Bronchial epithelial cell (primary cell): ENCODE measurements at regions not wholly inside any gene's neighbourhood (a gene's known extent, or its start where the extent isn't known, plus 50 kb on each side); places are given as distances from the start of the nearest gene placed in this dataset.

ENCODE experiments used
- DNase-seq: peaks from one replicate; pipeline ENCODE4 v3.0.0-alpha.2; 2010; ENCODE audit warnings: low read depth
- FAIRE-seq: peaks from 2 replicates; lab custom pipeline; 2011; peaks lifted over from hg19 to GRCh38; lab: Jason Lieb, UNC
- H3K27me3 ChIP-seq: 2 replicates; pipeline ENCODE4 v1.5.1; 2011; ENCODE audit warnings: low read length; ENCODE audit not compliant: control insufficient read depth, insufficient read depth
- H3K36me3 ChIP-seq: 2 replicates; pipeline ENCODE4 v1.5.1; 2011; ENCODE audit warnings: low read length; ENCODE audit not compliant: control insufficient read depth, insufficient read depth
- H3K4me3 ChIP-seq: 2 replicates; pipeline ENCODE4 v1.5.1; 2011; ENCODE audit warnings: mild to moderate bottlenecking, low read depth, low read length, control low read depth
- TF ChIP-seq, protein P1 (sequence below): IDR thresholded peaks from 2 replicates; pipeline ENCODE4 v1.5.1; 2011; ENCODE audit warnings: mild to moderate bottlenecking, moderate library complexity, low read length, control low read depth, inconsistent platforms; ENCODE audit not compliant: insufficient read depth, severe bottlenecking

DNA sequence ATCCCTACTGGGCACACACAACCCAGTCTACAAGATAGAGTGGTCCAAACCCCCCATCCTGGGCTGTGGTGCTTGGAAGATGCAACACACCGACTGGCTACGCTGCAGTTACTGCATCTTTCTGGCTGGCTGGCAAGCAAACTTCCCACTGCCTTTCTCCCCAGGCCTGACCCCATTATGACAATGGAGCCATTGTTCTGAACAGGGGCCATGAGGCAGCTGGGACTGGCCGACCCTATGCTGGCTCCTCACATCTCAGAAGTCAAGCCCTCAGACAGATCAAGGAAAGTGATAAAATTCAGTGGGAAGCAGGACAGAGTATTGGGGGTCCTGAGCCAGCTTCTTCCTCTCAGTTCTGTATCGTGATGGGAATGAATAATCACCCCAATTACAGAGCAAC is 364.1 kb upstream of the ASIC2 start:
- no peak for DNase-seq
- H3K36me3 ChIP-seq = no peaks in the 10 kb centered on the region
- H3K27me3 ChIP-seq = no peaks in the 10 kb centered on the region
- no peak overlapping the region for H3K4me3 ChIP-seq
- TF ChIP-seq, protein P1, sequence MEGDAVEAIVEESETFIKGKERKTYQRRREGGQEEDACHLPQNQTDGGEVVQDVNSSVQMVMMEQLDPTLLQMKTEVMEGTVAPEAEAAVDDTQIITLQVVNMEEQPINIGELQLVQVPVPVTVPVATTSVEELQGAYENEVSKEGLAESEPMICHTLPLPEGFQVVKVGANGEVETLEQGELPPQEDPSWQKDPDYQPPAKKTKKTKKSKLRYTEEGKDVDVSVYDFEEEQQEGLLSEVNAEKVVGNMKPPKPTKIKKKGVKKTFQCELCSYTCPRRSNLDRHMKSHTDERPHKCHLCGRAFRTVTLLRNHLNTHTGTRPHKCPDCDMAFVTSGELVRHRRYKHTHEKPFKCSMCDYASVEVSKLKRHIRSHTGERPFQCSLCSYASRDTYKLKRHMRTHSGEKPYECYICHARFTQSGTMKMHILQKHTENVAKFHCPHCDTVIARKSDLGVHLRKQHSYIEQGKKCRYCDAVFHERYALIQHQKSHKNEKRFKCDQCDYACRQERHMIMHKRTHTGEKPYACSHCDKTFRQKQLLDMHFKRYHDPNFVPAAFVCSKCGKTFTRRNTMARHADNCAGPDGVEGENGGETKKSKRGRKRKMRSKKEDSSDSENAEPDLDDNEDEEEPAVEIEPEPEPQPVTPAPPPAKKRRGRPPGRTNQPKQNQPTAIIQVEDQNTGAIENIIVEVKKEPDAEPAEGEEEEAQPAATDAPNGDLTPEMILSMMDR = no peak
- FAIRE-seq = no peak

DNA sequence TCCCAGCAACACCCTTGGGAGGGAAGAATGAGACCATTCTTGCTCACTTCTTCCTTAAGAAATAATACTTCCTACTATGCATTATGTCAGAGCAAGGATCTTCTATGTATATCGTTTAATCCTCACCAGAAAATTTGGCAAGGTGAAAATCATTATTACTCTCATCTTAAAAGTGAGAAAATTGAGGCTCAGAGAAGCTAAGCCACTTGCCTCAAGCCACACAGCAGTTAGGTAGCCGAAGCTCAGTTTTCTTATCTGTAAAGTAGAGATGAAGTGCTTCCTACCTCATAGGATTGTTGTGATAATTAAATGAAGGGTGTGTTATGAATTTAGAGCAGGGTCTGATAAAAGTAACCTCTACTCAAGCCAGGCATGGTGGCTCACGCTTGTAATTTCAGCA is 368.9 kb upstream of the ASIC2 start:
- FAIRE-seq = no peak
- H3K27me3 ChIP-seq = no peaks in the 10 kb centered on the region
- H3K4me3 ChIP-seq = no peak overlapping the region
- DNase-seq = no peak
- no peaks in the 10 kb centered on the region for H3K36me3 ChIP-seq
- TF ChIP-seq, protein P1 = no peak

DNA sequence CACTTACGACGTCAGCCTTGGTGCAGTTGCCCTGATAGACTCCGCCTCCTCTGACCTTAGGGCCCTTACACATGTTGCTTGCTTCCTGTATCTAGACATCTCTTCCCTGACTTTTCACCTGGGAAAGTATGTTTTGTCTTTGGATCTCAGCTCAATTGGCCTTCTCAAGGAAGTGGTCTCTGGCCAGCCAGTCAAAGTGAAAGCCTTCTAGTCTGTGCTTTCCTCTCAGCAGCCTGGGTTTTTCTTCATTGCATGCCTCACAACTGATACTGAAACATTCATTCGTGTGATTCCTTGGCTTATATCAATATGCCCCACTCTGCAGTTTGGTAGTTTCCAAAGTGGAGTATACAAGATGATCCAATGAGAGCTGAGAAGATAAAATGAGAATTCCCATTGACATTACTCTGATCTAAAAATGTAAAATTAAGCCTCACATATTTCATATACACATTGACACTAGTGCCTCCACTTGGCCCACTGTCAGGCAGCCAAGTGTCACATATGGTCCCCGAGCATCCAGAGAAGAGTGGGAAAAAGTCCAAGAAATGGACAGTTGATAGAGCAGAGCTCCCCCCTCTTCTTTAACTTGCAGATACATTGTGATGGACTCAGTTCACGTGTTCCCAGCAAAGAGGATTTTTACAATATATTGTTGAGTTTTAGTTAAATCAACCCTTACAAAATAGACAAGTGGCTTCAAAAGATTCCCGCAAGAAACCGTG is 371.2 kb upstream of the ASIC2 start:
- TF ChIP-seq, protein P1 = no peak
- Histone ChIP-seq H3K27me3 (no peaks in the 10 kb centered on the region), H3K4me3 (no peak overlapping the region), H3K36me3 (no peaks in the 10 kb centered on the region)
- no peak for DNase-seq
- FAIRE-seq = no peak

DNA sequence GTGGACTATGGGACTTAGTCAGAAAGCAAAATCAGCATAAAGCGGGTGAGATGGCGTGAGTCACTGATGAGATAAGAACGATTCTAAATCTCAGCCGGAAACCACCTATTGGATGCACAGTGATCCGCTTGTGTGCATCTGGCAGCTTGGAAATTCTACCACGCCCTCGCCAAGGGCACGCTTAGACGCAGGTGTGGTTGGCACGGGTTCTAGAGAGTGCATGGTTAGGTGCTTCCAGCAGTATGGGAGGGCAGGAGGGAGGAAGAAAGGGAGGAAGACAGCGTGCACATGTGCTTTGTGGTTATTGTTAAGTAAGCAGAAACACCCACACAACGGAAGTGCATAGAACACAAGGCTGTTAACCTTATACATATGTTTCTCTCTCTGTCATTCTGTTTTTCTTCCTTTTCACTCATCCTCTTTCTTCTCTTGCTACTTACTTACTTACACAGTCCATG is 374.0 kb upstream of the ASIC2 start:
- TF ChIP-seq, protein P1 = no peak
- FAIRE-seq = peak; percentile 36
- DNase-seq = peak; percentile 45

DNA sequence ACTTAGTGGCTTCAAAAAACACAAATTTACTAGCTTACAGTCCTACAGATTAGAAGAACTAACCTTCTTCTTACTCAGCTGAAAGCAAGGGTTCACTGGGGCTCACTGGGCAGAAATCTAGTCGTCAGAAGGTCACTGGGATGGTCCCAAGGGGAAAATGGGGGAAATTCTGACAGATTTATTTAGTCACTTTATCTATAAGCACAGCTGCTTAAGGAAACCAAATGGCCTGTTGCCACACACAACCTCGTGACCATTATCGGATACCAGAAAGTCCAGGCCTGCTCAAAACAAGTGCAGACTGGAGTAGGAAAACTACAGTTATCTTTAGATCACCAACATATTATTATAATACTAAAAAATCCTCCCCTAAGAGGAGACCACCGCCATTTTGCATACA is 374.6 kb upstream of the ASIC2 start:
- H3K27me3 ChIP-seq = no peaks in the 10 kb centered on the region
- no peak for FAIRE-seq
- DNase-seq = no peak
- no peak overlapping the region for H3K4me3 ChIP-seq
- TF ChIP-seq, protein P1 = no peak
- no peaks in the 10 kb centered on the region for H3K36me3 ChIP-seq

More for the DNA sequence above, 374.0 kb upstream of the ASIC2 start:
- Histone ChIP-seq H3K36me3 (no peaks in the 10 kb centered on the region), H3K4me3 (no peak overlapping the region), H3K27me3 (no peaks in the 10 kb centered on the region)

DNA sequence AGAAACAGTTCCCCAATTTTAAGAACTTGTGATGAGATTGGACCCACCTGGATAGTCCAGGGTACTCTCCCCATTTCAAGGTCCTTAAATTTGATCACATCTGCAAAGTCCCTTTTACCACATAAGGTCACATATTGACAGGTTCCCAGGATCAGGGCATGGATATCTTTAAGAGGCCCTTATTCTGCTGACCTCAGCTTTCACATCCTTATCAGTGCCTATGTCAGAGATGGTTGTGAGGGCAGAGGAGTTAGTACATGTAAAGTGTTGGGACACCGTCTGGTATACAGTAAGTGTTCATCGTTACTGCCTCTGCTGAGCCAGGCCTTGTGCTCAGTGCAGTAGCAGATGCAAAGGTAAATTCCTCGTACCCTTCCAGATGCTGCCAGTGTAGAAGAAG is 375.4 kb upstream of the ASIC2 start:
- FAIRE-seq (no peak), DNase-seq (no peak)
- H3K36me3 ChIP-seq = no peaks in the 10 kb centered on the region
- no peaks in the 10 kb centered on the region for H3K27me3 ChIP-seq
- TF ChIP-seq, protein P1 = no peak
- no peak overlapping the region for H3K4me3 ChIP-seq
